ENCODE measurements at regions not wholly inside any gene's neighbourhood (a gene's known extent, or its start where the extent isn't known, plus 50 kb on each side); places are given as distances from the start of the nearest gene placed in this dataset.
A peak's percentile ranks its signal among the peaks of the same experiment; 100 is the strongest.
"Not testable (repeated sequence)": the region's sequence is repeated elsewhere in the genome, so short reads cannot be mapped to it uniquely, and the experiment has no call there.

- DNase-seq (ENCODE audit: low spot score), result no peak
Measured at GRCh38 chr2:194697439-194697838, 959.6 kb upstream of the SLC39A10 start.

- DNase-seq (ENCODE audit: low spot score), result no peak
Measured at GRCh38 chr2:194696690-194697089, 960.3 kb upstream of the SLC39A10 start.

GRCh38 chr2:194686569-194686968 is 970.5 kb upstream of the SLC39A10 start:
- DNase-seq (ENCODE audit: low spot score), result no peak

GRCh38 chr2:194674043-194674442 is 983.0 kb upstream of the SLC39A10 start:
- DNase-seq (ENCODE audit: low spot score), result no peak

GRCh38 chr2:194672994-194673393 is 984.0 kb upstream of the SLC39A10 start:
- no peak for DNase-seq (ENCODE audit: low spot score)

- no peak for DNase-seq (ENCODE audit: low spot score)
Measured at GRCh38 chr2:194661431-194661830, 995.6 kb upstream of the SLC39A10 start.

GRCh38 chr2:194639057-194639456 is 1018.0 kb upstream of the SLC39A10 start:
- DNase-seq (ENCODE audit: low spot score), result not testable (repeated sequence)

GRCh38 chr2:194621945-194622344 is 1035.1 kb upstream of the SLC39A10 start:
- no peak for DNase-seq (ENCODE audit: low spot score)

- DNase-seq (ENCODE audit: low spot score), result no peak
Measured at GRCh38 chr2:194619366-194619765, 1037.7 kb upstream of the SLC39A10 start.

GRCh38 chr2:194618432-194618831 is 1038.6 kb upstream of the SLC39A10 start:
- no peak for DNase-seq (ENCODE audit: low spot score)

- no peak for DNase-seq (ENCODE audit: low spot score)
Measured at GRCh38 chr2:194616334-194616733, 1040.7 kb upstream of the SLC39A10 start.

- DNase-seq (ENCODE audit: low spot score), result no peak
Measured at GRCh38 chr2:194610297-194610696, 1046.7 kb upstream of the SLC39A10 start.

- no peak for DNase-seq (ENCODE audit: low spot score)
Measured at GRCh38 chr2:194603429-194603828, 1053.6 kb upstream of the SLC39A10 start.

- no peak for DNase-seq (ENCODE audit: low spot score)
Measured at GRCh38 chr2:194602750-194603149, 1054.3 kb upstream of the SLC39A10 start.

GRCh38 chr2:194591192-194591591 is 1065.8 kb upstream of the SLC39A10 start:
- no peak for DNase-seq (ENCODE audit: low spot score)

GRCh38 chr2:194587739-194588270 is 1069.2 kb upstream of the SLC39A10 start:
- DNase-seq (ENCODE audit: low spot score), result no peak

GRCh38 chr2:194567661-194568017 is 1089.4 kb upstream of the SLC39A10 start:
- no peak for DNase-seq (ENCODE audit: low spot score)

GRCh38 chr2:194566907-194567660 is 1089.9 kb upstream of the SLC39A10 start:
- peak; percentile 18 for DNase-seq (ENCODE audit: low spot score)

GRCh38 chr2:194564422-194564821 is 1092.6 kb upstream of the SLC39A10 start:
- DNase-seq (ENCODE audit: low spot score), result no peak

- DNase-seq (ENCODE audit: low spot score), result no peak
Measured at GRCh38 chr2:194562329-194562728, 1094.7 kb upstream of the SLC39A10 start.

GRCh38 chr2:194559964-194560363 is 1097.1 kb upstream of the SLC39A10 start:
- DNase-seq (ENCODE audit: low spot score), result no peak

GRCh38 chr2:194559523-194559922 is 1097.5 kb upstream of the SLC39A10 start:
- no peak for DNase-seq (ENCODE audit: low spot score)

- no peak for DNase-seq (ENCODE audit: low spot score)
Measured at GRCh38 chr2:194557993-194558392, 1099.0 kb upstream of the SLC39A10 start.

- no peak for DNase-seq (ENCODE audit: low spot score)
Measured at GRCh38 chr2:194556629-194557028, 1100.4 kb upstream of the SLC39A10 start.
